AG20443 (cell line): ENCODE measurements at regions not wholly inside any gene's neighbourhood (a gene's known extent, or its start where the extent isn't known, plus 50 kb on each side); places are given as distances from the start of the nearest gene placed in this dataset.

Experiments used
- DNase-seq: peaks from one replicate; pipeline ENCODE4 v3.0.0; 2012; ENCODE audit warnings: low spot score, mixed read lengths

GRCh38 chr2:183284606-183285005 is 160.4 kb downstream of the NUP35 start:
- peak; percentile 11 for DNase-seq

GRCh38 chr2:183291436-183291835 is 167.2 kb downstream of the NUP35 start:
- DNase-seq: no peak

GRCh38 chr2:183292028-183292427 is 167.8 kb downstream of the NUP35 start:
- DNase-seq: no peak

- no peak for DNase-seq
These were observed 215.1 kb downstream of the NUP35 start for GRCh38 chr2:183339311-183339710.

GRCh38 chr2:183341057-183341456 is 216.8 kb downstream of the NUP35 start:
- no peak for DNase-seq

GRCh38 chr2:183347969-183348368 is 223.7 kb downstream of the NUP35 start:
- no peak for DNase-seq

GRCh38 chr2:183348492-183348891 is 224.2 kb downstream of the NUP35 start:
- no peak for DNase-seq

- no peak for DNase-seq
These were observed 224.8 kb downstream of the NUP35 start for GRCh38 chr2:183349091-183349490.

GRCh38 chr2:183359867-183360266 is 235.6 kb downstream of the NUP35 start:
- no peak for DNase-seq

- no peak for DNase-seq
These were observed 247.3 kb downstream of the NUP35 start for GRCh38 chr2:183371545-183371944.

- DNase-seq: no peak
These were observed 251.6 kb downstream of the NUP35 start for GRCh38 chr2:183375821-183376220.

- DNase-seq: no peak
These were observed 259.6 kb downstream of the NUP35 start for GRCh38 chr2:183383854-183384253.

- no peak for DNase-seq
These were observed 265.4 kb downstream of the NUP35 start for GRCh38 chr2:183389546-183390080.

GRCh38 chr2:183390109-183390508 is 265.9 kb downstream of the NUP35 start:
- no peak for DNase-seq

- no peak for DNase-seq
These were observed 280.1 kb downstream of the NUP35 start for GRCh38 chr2:183404392-183404791.

- DNase-seq: no peak
These were observed 284.3 kb downstream of the NUP35 start for GRCh38 chr2:183408562-183408961.

- DNase-seq: no peak
These were observed 285.4 kb downstream of the NUP35 start for GRCh38 chr2:183409662-183410061.

GRCh38 chr2:183416753-183417152 is 292.5 kb downstream of the NUP35 start:
- DNase-seq: no peak

GRCh38 chr2:183426825-183427224 is 302.6 kb downstream of the NUP35 start:
- DNase-seq: no peak

GRCh38 chr2:183427558-183427957 is 303.3 kb downstream of the NUP35 start:
- DNase-seq: no peak

GRCh38 chr2:183428881-183429280 is 304.6 kb downstream of the NUP35 start:
- no peak for DNase-seq

- DNase-seq: no peak
These were observed 314.3 kb downstream of the NUP35 start for GRCh38 chr2:183438541-183438940.

- no peak for DNase-seq
These were observed 330.8 kb downstream of the NUP35 start for GRCh38 chr2:183455056-183455455.

- no peak for DNase-seq
These were observed 331.9 kb downstream of the NUP35 start for GRCh38 chr2:183456177-183456576.

GRCh38 chr2:183458460-183458859 is 334.2 kb downstream of the NUP35 start:
- no peak for DNase-seq
